BE2C (cell line): ENCODE measurements at regions not wholly inside any gene's neighbourhood (a gene's known extent, or its start where the extent isn't known, plus 50 kb on each side); places are given as distances from the start of the nearest gene placed in this dataset.
"Not testable (repeated sequence)": the region's sequence is repeated elsewhere in the genome, so short reads cannot be mapped to it uniquely, and the experiment has no call there.

Source experiments
- DNase-seq: peaks from one replicate; pipeline ENCODE4 v3.0.0-alpha.2; 2020
- H3K27me3 ChIP-seq: fragments of 250-450 bp; sonication (Bioruptor Pico); 2 replicates; pipeline ENCODE4 v1.5.1; 2020; ENCODE audit warnings: mild to moderate bottlenecking
- H3K36me3 ChIP-seq: fragments of 250-450 bp; sonication (Bioruptor Pico); 2 replicates; pipeline ENCODE4 v1.5.1; 2020; ENCODE audit warnings: mild to moderate bottlenecking
- H3K4me1 ChIP-seq: fragments of 250-450 bp; sonication (Bioruptor Pico); 2 replicates; pipeline ENCODE4 v1.5.1; 2020
- H3K4me3 ChIP-seq: 2 replicates; pipeline ENCODE4 v1.5.1; 2011; ENCODE audit warnings: low read depth, low read length
- H3K9me3 ChIP-seq: fragments of 250-450 bp; sonication (Bioruptor Pico); 2 replicates; pipeline ENCODE4 v1.5.1; 2020
- CTCF ChIP-seq: IDR thresholded peaks from 2 replicates; pipeline ENCODE4 v1.5.1; 2012; ENCODE audit warnings: mild to moderate bottlenecking, low read depth, low read length

GRCh38 chr4:57764856-57765255, 654.7 kb upstream of the IGFBP7 start:
- Histone ChIP-seq H3K9me3 (no peaks in the 10 kb centered on the region), H3K27me3 (no peaks in the 10 kb centered on the region), H3K36me3 (no peaks in the 10 kb centered on the region), H3K4me1 (no peaks in the 10 kb centered on the region), H3K4me3 (no peak overlapping the region)
- DNase-seq = no peak
- TF ChIP-seq CTCF = no peak

DNA sequence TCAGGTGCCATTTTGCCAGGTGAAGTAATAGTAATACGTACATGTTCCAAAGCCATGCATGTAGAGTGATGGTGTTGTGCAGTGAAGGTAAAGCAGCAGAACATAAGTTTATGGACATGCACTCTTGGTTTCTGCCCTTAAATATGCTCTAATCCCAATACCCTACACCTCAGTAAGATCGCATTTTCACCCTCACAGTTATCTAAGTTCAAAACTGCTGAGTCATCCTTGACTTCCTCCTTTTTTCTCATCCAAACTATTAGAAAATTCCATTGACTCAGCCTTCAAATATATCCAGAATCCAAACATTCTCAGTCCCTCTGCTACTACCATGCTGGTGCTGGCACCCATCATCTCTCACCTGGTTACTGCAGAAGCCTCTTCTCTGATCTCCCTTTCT, 652.9 kb upstream of the IGFBP7 start:
- H3K4me3 ChIP-seq = no peak overlapping the region
- no peak for TF ChIP-seq CTCF
- H3K9me3 ChIP-seq = no peaks in the 10 kb centered on the region; the same call in 1 of the 2 replicates
- H3K36me3 ChIP-seq = no peaks in the 10 kb centered on the region
- DNase-seq = no peak
- no peaks in the 10 kb centered on the region for H3K27me3 ChIP-seq
- H3K4me1 ChIP-seq = no peaks in the 10 kb centered on the region

- Histone ChIP-seq H3K27me3 (no peaks in the 10 kb centered on the region), H3K4me1 (no peaks in the 10 kb centered on the region), H3K36me3 (no peaks in the 10 kb centered on the region), H3K4me3 (no peak overlapping the region), H3K9me3 (no peaks in the 10 kb centered on the region)
- no peak for DNase-seq
- no peak for TF ChIP-seq CTCF
These were observed 630.5 kb upstream of the IGFBP7 start for GRCh38 chr4:57740625-57741190.

GRCh38 chr4:57736781-57737180, 626.6 kb upstream of the IGFBP7 start:
- no peak for TF ChIP-seq CTCF
- DNase-seq = no peak
- Histone ChIP-seq H3K9me3 (no peaks in the 10 kb centered on the region), H3K4me3 (no peak overlapping the region), H3K36me3 (no peaks in the 10 kb centered on the region), H3K4me1 (no peaks in the 10 kb centered on the region), H3K27me3 (no peaks in the 10 kb centered on the region)

DNA sequence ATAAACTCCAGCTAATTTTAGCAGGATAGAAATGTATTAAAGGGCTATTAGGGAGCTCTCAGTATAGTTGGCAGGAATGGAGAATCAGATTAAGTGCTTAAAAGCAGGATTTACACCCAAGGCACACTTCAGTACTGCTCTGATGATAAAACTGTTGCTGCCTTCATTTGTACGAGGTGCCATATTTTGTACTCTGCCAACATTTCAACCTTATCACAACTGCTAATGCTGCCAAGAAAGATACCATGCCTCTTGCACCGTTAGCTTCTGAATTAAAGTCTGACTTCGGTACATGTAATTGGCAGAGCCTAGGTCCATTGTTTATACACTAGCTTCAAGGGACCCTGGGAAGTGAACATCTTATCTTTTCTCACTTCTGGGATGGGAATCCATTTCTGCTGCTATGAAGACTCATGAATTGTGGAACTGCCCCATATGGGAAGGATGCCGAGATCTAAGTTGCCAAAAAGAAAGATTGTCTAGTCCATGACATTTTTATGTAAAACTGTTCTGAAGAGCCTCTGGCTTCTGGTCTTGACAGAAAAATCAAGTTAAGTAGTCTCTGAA, 624.0 kb upstream of the IGFBP7 start:
- no peak for DNase-seq
- H3K36me3 ChIP-seq = no peaks in the 10 kb centered on the region
- H3K27me3 ChIP-seq = no peaks in the 10 kb centered on the region
- no peak for TF ChIP-seq CTCF
- no peaks in the 10 kb centered on the region for H3K9me3 ChIP-seq
- no peaks in the 10 kb centered on the region for H3K4me1 ChIP-seq
- H3K4me3 ChIP-seq = no peak overlapping the region

DNA sequence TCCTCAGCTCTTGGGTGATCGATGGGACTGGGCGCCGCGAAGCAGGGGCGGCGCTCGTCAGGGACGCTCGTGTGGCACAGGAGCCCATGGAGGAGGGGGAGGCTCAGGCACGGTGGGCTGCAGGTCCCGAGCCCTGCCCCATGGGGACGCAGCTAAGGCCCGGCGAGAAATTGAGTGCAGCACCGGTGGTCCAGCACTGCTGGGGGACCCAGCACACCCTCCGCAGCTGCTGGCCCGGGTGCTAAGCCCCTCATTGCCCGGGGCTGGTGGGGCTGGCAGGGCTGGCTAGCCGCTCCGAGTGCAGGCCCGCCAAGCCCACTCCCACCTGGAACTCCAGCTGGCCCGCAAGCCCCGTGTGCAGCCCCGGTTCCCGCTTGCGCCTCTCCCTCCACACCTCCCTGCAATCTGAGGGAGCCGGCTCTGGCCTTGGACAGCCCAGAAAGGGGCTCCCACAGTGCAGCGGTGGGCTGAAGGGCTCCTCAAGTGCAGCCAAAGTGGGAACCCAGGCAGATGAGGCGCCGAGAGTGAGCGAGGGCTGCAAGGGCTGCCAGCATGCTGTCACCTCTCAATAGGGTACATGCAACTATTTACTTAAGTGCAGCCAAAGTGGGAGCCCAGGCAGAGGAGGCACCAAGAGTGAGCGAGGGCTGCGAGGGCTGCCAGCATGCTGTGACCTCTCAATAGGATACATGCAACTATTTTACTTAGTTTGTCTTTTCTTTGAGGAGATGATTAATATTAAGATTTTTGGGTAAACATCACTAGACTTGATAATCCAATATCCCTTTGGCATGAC, 619.8 kb upstream of the IGFBP7 start:
- not testable (repeated sequence) for H3K4me1 ChIP-seq, H3K36me3 ChIP-seq, DNase-seq, H3K9me3 ChIP-seq, H3K27me3 ChIP-seq, H3K4me3 ChIP-seq
